Spleen (tissue), 11 donors: ENCODE measurements at regions not wholly inside any gene's neighbourhood (a gene's known extent, or its start where the extent isn't known, plus 50 kb on each side); places are given as distances from the start of the nearest gene placed in this dataset.

Experiments
- DNase-seq: peaks from one replicate; pipeline ENCODE4 v3.0.0-alpha.2; 2020
- H3K27ac ChIP-seq, 8 donors: fragments of 200-600 bp; sonication (generic) in 7 of 8; 1 replicate in 4 of 8; 2 replicates in 4 of 8; pipeline versions ENCODE4 v1.5.0 to v1.8.0; 2016 to 2021; ENCODE audit warnings: inconsistent platforms in 4 of 8, mild to moderate bottlenecking in 4 of 8, moderate library complexity in 1 of 8
- H3K27me3 ChIP-seq, 7 donors: fragments of 200-600 bp; sonication (generic) in 6 of 7; replicated peaks in 1 of 7; 1 replicate in 4 of 7; 2 replicates in 3 of 7; pipeline versions ENCODE4 v1.5.0 to v1.8.0; 2016 to 2021; ENCODE audit warnings: inconsistent platforms in 3 of 7, mild to moderate bottlenecking in 1 of 7
- H3K36me3 ChIP-seq, 6 donors: fragments of 200-600 bp; sonication (generic) in 5 of 6; 1 replicate in 4 of 6; 2 replicates in 2 of 6; pipeline versions ENCODE4 v1.5.0 to v1.8.0; 2016 to 2021; ENCODE audit warnings: inconsistent platforms in 2 of 6
- H3K4me1 ChIP-seq, 6 donors: fragments of 200-600 bp; sonication (generic) in 5 of 6; 1 replicate in 3 of 6; 2 replicates in 3 of 6; pipeline versions ENCODE4 v1.5.0 to v1.8.0; 2016 to 2021; ENCODE audit warnings: inconsistent platforms in 3 of 6
- H3K4me3 ChIP-seq, 8 donors: fragments of 200-600 bp; sonication (generic) in 7 of 8; 1 replicate in 4 of 8; 2 replicates in 4 of 8; pipeline versions ENCODE4 v1.5.0 to v1.8.0; 2016 to 2021; ENCODE audit warnings: inconsistent platforms in 4 of 8, mild to moderate bottlenecking in 4 of 8, moderate library complexity in 2 of 8
- H3K9me3 ChIP-seq, 8 donors: fragments of 200-600 bp; sonication (generic) in 7 of 8; 1 replicate in 4 of 8; 2 replicates in 4 of 8; pipeline versions ENCODE4 v1.5.0 to v1.8.0; 2016 to 2021; ENCODE audit warnings: inconsistent platforms in 4 of 8
- POLR2A ChIP-seq, 3 donors: fragments of 450-650 bp; IDR thresholded peaks; one replicate each; pipeline ENCODE4 v1.5.1; 2017; ENCODE audit warnings: antibody characterized with exemption in 3 of 3, mild to moderate bottlenecking in 1 of 3
- POLR2AphosphoS5 ChIP-seq, 3 donors: sonication (generic); formaldehyde crosslinking; IDR thresholded peaks; one replicate each; pipeline ENCODE4 v1.5.1; 2017; ENCODE audit warnings: antibody characterized with exemption in 3 of 3
- WGBS, 5 donors: extraction: QIAGEN DNeasy Blood & Tissue Kit in 3 of 5; methylation state at CpG; one replicate each; pipeline versions ENCODE4 v1.1.5 to v1.1.7; 2013 to 2018; 5-methylcytosine and 5-hydroxymethylcytosine counted together
- intact Hi-C: fragments of 100-400 bp; cut with DNase I; formaldehyde crosslinking; loops from one replicate; pipeline ENCODE4 v1.15.0; 2023; ENCODE audit warnings: low total_unique reads
- TF ChIP-seq, protein P1 (sequence below), 11 experiments: fragments of 200-600 bp in 7 of 11; fragments of 450-650 bp in 4 of 11; sonication (generic) in 4 of 11; IDR thresholded peaks in 8 of 11; conservative IDR thresholded peaks in 3 of 11; 1 replicate in 7 of 11; 2 replicates in 4 of 11; pipeline versions ENCODE4 v1.4.0 to v1.8.0; 2016 to 2021; ENCODE audit warnings: antibody characterized with exemption in 11 of 11, inconsistent platforms in 4 of 11, mild to moderate bottlenecking in 1 of 11
- donor health status: healthy with polysubstance abuse.
- donor health status: DM: no; HTN: no; CAD: no; lungs with moderate emphysema.
- donor health status: DM: no; HTN: no; CAD: no.
- donor health status: Bipolar disorder and iron deficiency.
- donor health status: healthy.
- donor health status: DM: no; HTN: no; CAD: no.
- donor health status: DM: yes; HTN: yes; CAD: no.

DNA sequence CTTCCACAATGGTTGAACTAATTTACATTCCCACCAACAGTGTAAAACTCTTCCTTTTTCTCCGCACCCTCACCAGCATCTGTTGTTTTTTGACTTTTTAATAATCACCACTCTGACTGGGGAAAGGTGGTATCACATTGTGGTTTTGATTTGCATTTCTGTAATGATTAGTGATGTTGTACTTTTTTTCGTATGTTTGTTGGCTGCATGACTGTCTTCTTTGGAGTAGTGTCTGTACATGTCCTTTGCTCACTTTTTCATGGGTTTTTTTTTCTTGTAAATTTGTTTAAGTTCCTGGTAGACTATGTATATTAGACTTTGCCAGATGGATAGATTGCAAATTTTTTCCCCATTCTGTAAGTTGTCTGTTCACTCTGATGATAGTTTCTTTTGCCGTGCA, 574.8 kb downstream of the KCNJ3 start:
- no peak for DNase-seq
- no peak for TF ChIP-seq POLR2A (IDR thresholded peaks at IDR 0.05)
- no peak for TF ChIP-seq POLR2AphosphoS5 (IDR thresholded peaks at IDR 0.05)
- TF ChIP-seq, protein P1, sequence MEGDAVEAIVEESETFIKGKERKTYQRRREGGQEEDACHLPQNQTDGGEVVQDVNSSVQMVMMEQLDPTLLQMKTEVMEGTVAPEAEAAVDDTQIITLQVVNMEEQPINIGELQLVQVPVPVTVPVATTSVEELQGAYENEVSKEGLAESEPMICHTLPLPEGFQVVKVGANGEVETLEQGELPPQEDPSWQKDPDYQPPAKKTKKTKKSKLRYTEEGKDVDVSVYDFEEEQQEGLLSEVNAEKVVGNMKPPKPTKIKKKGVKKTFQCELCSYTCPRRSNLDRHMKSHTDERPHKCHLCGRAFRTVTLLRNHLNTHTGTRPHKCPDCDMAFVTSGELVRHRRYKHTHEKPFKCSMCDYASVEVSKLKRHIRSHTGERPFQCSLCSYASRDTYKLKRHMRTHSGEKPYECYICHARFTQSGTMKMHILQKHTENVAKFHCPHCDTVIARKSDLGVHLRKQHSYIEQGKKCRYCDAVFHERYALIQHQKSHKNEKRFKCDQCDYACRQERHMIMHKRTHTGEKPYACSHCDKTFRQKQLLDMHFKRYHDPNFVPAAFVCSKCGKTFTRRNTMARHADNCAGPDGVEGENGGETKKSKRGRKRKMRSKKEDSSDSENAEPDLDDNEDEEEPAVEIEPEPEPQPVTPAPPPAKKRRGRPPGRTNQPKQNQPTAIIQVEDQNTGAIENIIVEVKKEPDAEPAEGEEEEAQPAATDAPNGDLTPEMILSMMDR (IDR thresholded peaks at IDR 0.05 in 8 of 11, conservative IDR thresholded peaks at IDR 0.05 in 3 of 11), result no peak
- intact Hi-C loops, result no loop called here
- Histone ChIP-seq H3K4me1 (no peaks in the 10 kb centered on the region), H3K36me3 (no peaks in the 10 kb centered on the region), H3K27ac (no peak overlapping the region), H3K27me3 (no peaks in the 10 kb centered on the region), H3K9me3 (no peaks in the 10 kb centered on the region), H3K4me3 (no peak overlapping the region)
- WGBS, 5 donors, result 87 to 97% (median 94%) methylated on average over 3 of the region's 3 CpGs

DNA sequence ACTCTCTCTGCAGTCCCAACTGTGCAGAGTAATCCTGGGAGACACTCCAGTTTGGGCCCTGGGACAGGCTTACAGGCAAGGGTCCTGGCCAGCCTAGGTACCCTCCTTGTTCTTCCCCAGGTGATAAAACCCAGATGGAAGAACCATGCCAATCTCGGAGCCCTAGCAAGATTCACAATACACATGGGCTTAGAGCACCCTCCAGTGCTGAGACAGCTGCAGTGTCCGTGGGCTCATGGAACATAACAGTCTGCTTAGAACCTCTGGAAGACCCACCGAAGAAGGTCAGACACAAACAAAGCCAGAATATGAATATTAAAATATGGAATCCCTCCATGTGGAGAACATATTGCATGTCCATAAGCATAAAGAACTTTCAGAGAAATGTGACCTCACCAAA, 568.1 kb downstream of the KCNJ3 start:
- H3K36me3 ChIP-seq, result no peaks in the 10 kb centered on the region
- no peaks in the 10 kb centered on the region for H3K27me3 ChIP-seq
- DNase-seq, result no peak
- peaks cover 0 to 15% (median 10%) of the 10 kb centered on the region in 8 donors for H3K9me3 ChIP-seq
- H3K4me3 ChIP-seq, result no peak overlapping the region
- TF ChIP-seq POLR2A (IDR thresholded peaks at IDR 0.05), result no peak
- TF ChIP-seq, protein P1 (IDR thresholded peaks at IDR 0.05 in 8 of 11, conservative IDR thresholded peaks at IDR 0.05 in 3 of 11), result no peak
- no peak for TF ChIP-seq POLR2AphosphoS5 (IDR thresholded peaks at IDR 0.05)
- no peaks in the 10 kb centered on the region for H3K4me1 ChIP-seq
- intact Hi-C loops, result no loop called here
- 79 to 96% (median 82%) methylated on average over 3 of the region's 3 CpGs for WGBS, 5 donors
- no peak overlapping the region for H3K27ac ChIP-seq

DNA sequence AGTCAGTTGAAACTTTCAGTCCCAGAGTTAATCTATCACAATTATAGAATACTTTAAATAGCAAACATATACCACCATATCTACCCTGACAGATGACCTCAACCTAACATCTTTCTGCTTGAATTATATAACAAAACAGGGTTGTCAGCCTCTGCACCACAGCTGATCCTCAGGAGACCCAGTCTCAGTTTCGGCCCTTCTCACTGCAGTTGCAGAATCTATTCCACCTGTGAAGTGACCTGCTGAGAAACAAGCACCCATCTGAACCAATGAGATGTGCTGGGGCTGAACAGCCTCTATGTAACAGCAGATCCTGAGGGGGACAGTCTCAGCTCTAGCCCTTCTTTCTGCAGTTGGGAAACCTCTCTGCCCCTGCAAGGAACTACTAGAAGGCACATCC, 567.6 kb downstream of the KCNJ3 start:
- no peaks in the 10 kb centered on the region for H3K36me3 ChIP-seq
- H3K4me3 ChIP-seq, result no peak overlapping the region
- no peak overlapping the region for H3K27ac ChIP-seq
- H3K27me3 ChIP-seq, result no peaks in the 10 kb centered on the region
- H3K9me3 ChIP-seq, result peaks cover 0 to 15% (median 10%) of the 10 kb centered on the region in 8 donors
- TF ChIP-seq POLR2A (IDR thresholded peaks at IDR 0.05), result no peak
- no peak for TF ChIP-seq POLR2AphosphoS5 (IDR thresholded peaks at IDR 0.05)
- TF ChIP-seq, protein P1 (IDR thresholded peaks at IDR 0.05 in 8 of 11, conservative IDR thresholded peaks at IDR 0.05 in 3 of 11), result no peak
- 67 to 83% (median 79%) methylated on average over 1 of the region's 1 CpG for WGBS, 5 donors
- DNase-seq, result peak; percentile 22
- H3K4me1 ChIP-seq, result no peaks in the 10 kb centered on the region
- intact Hi-C loops, result no loop called here

DNA sequence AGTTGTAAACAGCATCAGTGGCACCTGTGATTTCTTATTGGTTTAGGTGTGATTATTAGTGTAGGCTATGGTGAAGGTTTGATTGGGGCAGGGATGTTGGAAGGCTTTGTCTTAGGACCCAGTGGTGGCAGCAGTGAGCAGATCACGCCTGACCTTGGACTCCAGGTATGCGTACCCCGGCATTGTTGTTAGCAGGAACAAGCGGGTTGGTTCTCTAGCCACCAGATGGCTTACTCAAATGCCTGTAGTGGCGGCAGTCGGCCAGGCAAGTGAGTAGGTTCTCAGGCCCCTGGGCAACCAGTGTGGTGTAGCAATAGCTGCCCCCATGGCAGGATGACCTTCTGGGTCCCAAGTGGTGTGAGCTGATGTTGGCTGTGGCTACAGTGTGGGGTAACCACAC, 558.3 kb downstream of the KCNJ3 start:
- Histone ChIP-seq H3K4me3 (no peak overlapping the region), H3K36me3 (no peaks in the 10 kb centered on the region), H3K9me3 (no peaks in the 10 kb centered on the region), H3K27me3 (no peaks in the 10 kb centered on the region), H3K4me1 (no peaks in the 10 kb centered on the region), H3K27ac (no peak overlapping the region)
- TF ChIP-seq POLR2AphosphoS5 (IDR thresholded peaks at IDR 0.05) (no peak), POLR2A (IDR thresholded peaks at IDR 0.05) (no peak)
- TF ChIP-seq, protein P1 (IDR thresholded peaks at IDR 0.05 in 8 of 11, conservative IDR thresholded peaks at IDR 0.05 in 3 of 11), result no peak
- intact Hi-C loops, result no loop called here
- DNase-seq, result no peak
- 62 to 92% (median 90%) methylated on average over 4 to 6 of the region's 6 CpGs for WGBS, 5 donors
